Colonic mucosa (tissue), 4 donors: ENCODE measurements at regions not wholly inside any gene's neighbourhood (a gene's known extent, or its start where the extent isn't known, plus 50 kb on each side); places are given as distances from the start of the nearest gene placed in this dataset.

Source experiments
- DNase-seq: peaks from one replicate; pipeline ENCODE4 v3.0.0-alpha.2; 2020
- H3K27ac ChIP-seq: fragments of 200-600 bp; one replicate; pipeline ENCODE4 v1.8.0; 2021
- H3K27me3 ChIP-seq: fragments of 200-600 bp; one replicate; pipeline ENCODE4 v1.8.0; 2021
- H3K36me3 ChIP-seq: fragments of 200-600 bp; one replicate; pipeline ENCODE4 v1.8.0; 2021
- H3K4me1 ChIP-seq: fragments of 200-600 bp; one replicate; pipeline ENCODE4 v1.8.0; 2021; ENCODE audit warnings: mild to moderate bottlenecking
- H3K4me3 ChIP-seq: fragments of 200-600 bp; one replicate; pipeline ENCODE4 v1.8.0; 2021
- H3K9ac ChIP-seq, 2 donors: one replicate each; pipeline ENCODE4 v1.7.0; 2013; ENCODE audit warnings: control low read depth in 2 of 2, low read depth in 2 of 2, low read length in 2 of 2
- H3K9me3 ChIP-seq: fragments of 200-600 bp; one replicate; pipeline ENCODE4 v1.8.0; 2021
- CTCF ChIP-seq: fragments of 200-600 bp; IDR thresholded peaks from one replicate; pipeline ENCODE4 v1.8.0; 2022; ENCODE audit warnings: antibody characterized with exemption, mild to moderate bottlenecking
- intact Hi-C: fragments of 100-400 bp; cut with DNase I; formaldehyde crosslinking; loops from one replicate; pipeline ENCODE4 v1.14.1; 2022
- donor health status: healthy.
- donor health status: DM: no; HTN: no; CAD: no.
- donor health status: DM: no; HTN: no; CAD: no.

DNA sequence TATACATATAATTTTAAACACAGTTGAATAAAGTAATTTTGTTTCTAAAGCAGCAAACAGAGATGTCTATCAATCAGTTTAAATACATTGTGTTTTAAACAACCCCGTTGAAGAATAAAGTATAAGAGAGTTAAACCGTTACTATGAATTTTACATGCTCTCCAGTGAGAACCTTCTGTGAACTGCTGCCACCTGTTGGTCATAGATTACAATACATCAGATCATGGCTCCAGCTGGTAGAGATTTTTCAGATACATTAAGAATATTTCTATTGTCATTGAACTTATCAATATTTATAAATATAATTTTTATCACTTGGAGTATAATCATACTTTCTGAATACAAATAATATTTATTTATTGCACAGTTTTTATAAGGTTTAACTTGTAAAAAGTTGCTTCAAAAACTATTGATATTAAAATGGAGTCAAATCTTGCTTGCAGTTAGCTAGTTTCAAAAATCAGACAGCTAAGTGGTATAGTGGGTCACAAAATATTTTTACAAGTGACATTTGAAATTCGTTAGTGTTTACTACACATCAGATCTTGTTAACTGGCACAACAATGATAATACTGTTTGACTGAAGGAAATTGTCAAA, 561.2 kb upstream of the PHF14 start:
- peak; percentile 48 for TF ChIP-seq CTCF
- no peaks in the 10 kb centered on the region for H3K4me1 ChIP-seq
- H3K4me3 ChIP-seq = no peak overlapping the region
- no peak overlapping the region for H3K9ac ChIP-seq
- DNase-seq = peak; percentile 24
- no peaks in the 10 kb centered on the region for H3K36me3 ChIP-seq
- intact Hi-C loops = no loop called here
- no peak overlapping the region for H3K27ac ChIP-seq
- no peaks in the 10 kb centered on the region for H3K27me3 ChIP-seq
- H3K9me3 ChIP-seq = no peaks in the 10 kb centered on the region

GRCh38 chr7:10418985-10419384, 554.7 kb upstream of the PHF14 start:
- Histone ChIP-seq H3K4me1 (no peaks in the 10 kb centered on the region), H3K9me3 (no peaks in the 10 kb centered on the region), H3K9ac (no peak overlapping the region), H3K36me3 (no peaks in the 10 kb centered on the region), H3K4me3 (no peak overlapping the region), H3K27ac (no peak overlapping the region), H3K27me3 (no peaks in the 10 kb centered on the region)
- intact Hi-C loops = no loop called here
- no peak for DNase-seq
- TF ChIP-seq CTCF = no peak

DNA sequence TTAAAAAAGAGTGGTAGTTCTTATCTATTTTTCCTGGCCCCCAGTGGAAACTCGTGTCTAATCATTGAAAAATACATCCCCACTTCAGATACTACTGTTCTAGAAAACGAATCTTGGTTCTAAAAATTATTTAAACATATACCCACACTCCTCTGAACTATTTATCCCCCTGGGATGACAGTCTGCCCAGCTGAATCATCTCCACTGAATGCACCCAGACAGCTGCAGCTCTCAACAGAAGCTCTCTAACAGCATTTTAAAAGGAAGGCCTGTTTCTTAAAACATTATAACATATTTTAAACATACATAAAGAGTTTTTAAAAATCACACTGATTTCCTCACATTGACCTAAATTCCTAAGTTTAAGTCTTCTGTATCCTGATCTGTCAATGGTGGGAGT, 544.6 kb upstream of the PHF14 start:
- Histone ChIP-seq H3K36me3 (no peaks in the 10 kb centered on the region), H3K27ac (no peak overlapping the region), H3K4me1 (no peaks in the 10 kb centered on the region), H3K27me3 (no peaks in the 10 kb centered on the region), H3K4me3 (no peak overlapping the region), H3K9ac (no peak overlapping the region), H3K9me3 (no peaks in the 10 kb centered on the region)
- no peak for TF ChIP-seq CTCF
- intact Hi-C loops = no loop called here
- DNase-seq = no peak

DNA sequence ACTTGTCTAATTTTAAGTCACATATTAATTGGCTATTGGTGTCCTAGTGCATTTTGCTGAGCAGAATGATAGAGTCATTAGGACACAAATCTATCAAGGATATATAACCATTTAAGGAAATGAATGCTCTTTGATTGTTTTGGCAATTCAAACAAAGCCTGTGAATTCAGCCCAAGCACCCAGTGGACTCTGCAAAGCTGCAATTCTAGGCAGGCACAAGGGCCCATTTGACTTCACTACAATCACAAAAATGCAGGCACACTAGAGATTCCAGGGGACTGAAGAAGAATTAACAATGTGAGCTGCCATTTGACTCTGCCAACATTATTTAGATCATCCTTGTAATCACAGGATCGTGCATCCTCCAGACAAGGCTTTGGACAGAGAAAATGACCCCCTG, 544.2 kb upstream of the PHF14 start:
- Histone ChIP-seq H3K27me3 (no peaks in the 10 kb centered on the region), H3K9me3 (no peaks in the 10 kb centered on the region), H3K27ac (no peak overlapping the region), H3K4me1 (no peaks in the 10 kb centered on the region), H3K9ac (no peak overlapping the region), H3K4me3 (no peak overlapping the region), H3K36me3 (no peaks in the 10 kb centered on the region)
- no peak for TF ChIP-seq CTCF
- DNase-seq = no peak
- intact Hi-C loops = no loop called here

GRCh38 chr7:10436302-10436701, 537.4 kb upstream of the PHF14 start:
- no peaks in the 10 kb centered on the region for H3K4me1 ChIP-seq
- intact Hi-C loops = no loop called here
- TF ChIP-seq CTCF = no peak
- H3K9ac ChIP-seq = no peak overlapping the region
- H3K27ac ChIP-seq = no peak overlapping the region
- no peaks in the 10 kb centered on the region for H3K9me3 ChIP-seq
- H3K36me3 ChIP-seq = no peaks in the 10 kb centered on the region
- H3K27me3 ChIP-seq = no peaks in the 10 kb centered on the region
- DNase-seq = no peak
- no peak overlapping the region for H3K4me3 ChIP-seq
